Endothelial cell of umbilical vein (primary cell): ENCODE measurements at regions not wholly inside any gene's neighbourhood (a gene's known extent, or its start where the extent isn't known, plus 50 kb on each side); places are given as distances from the start of the nearest gene placed in this dataset.

Experiments used
- BruUV-seq: library from RNA; stranded (reverse); fragments of 400-500 nt; replicated peaks from 2 replicates; lab custom pipeline; 2021; lab: Mats Ljungman, UMichigan
- CTCF ChIA-PET: fragments of 300-600, 350-600 bp; sonication (Branson Sonifier 250); formaldehyde crosslinking; loops from one replicate; lab custom pipeline; 2021; ENCODE audit warnings: antibody characterized with exemption, inconsistent platforms; lab: Charles Lee
- POLR2A ChIA-PET: fragments of 300-600, 350-600 bp; sonication (Branson Sonifier 250); formaldehyde crosslinking; loops from one replicate; lab custom pipeline; 2021; ENCODE audit warnings: antibody characterized with exemption, inconsistent platforms; lab: Charles Lee
- DNase-seq: peaks from one replicate; pipeline ENCODE4 v3.0.0-alpha.2; 2011; ENCODE audit warnings: low read depth, low spot score
- FAIRE-seq: peaks from 2 replicates; lab custom pipeline; 2011; peaks lifted over from hg19 to GRCh38; lab: Jason Lieb, UNC
- H2AFZ ChIP-seq: 2 replicates; pipeline ENCODE4 v1.6.0; 2012; ENCODE audit warnings: low read depth, low read length, control low read depth, inconsistent platforms
- H3K27ac ChIP-seq: 2 replicates; pipeline ENCODE4 v1.5.1; 2011; ENCODE audit warnings: low read depth, mild to moderate bottlenecking, control low read depth, low read length, moderate library complexity; ENCODE audit not compliant: insufficient read depth
- H3K27me3 ChIP-seq, 2 experiments: 2 replicates each; pipeline versions ENCODE4 v1.6.0 to v1.6.1; 2011; ENCODE audit warnings: low read length in 2 of 2, mixed read lengths in 1 of 2; ENCODE audit not compliant: control insufficient read depth in 2 of 2, insufficient read depth in 2 of 2
- H3K36me3 ChIP-seq, 2 experiments: 2 replicates in 1 of 2; 3 replicates in 1 of 2; pipeline ENCODE4 v1.5.1; 2011; ENCODE audit warnings: low read length in 2 of 2, mild to moderate bottlenecking in 1 of 2, moderate library complexity in 1 of 2; ENCODE audit not compliant: control insufficient read depth in 2 of 2, insufficient read depth in 2 of 2; ENCODE audit errors: extremely low read depth in 1 of 2
- H3K4me1 ChIP-seq: 3 replicates; pipeline ENCODE4 v1.5.1; 2011; ENCODE audit warnings: mild to moderate bottlenecking, low read length; ENCODE audit not compliant: control insufficient read depth, insufficient read depth; ENCODE audit errors: extremely low read depth
- H3K4me2 ChIP-seq: 2 replicates; pipeline ENCODE4 v1.6.1; 2011; ENCODE audit warnings: low read length, control low read depth, mixed read lengths; ENCODE audit not compliant: insufficient read depth
- H3K4me3 ChIP-seq, 3 experiments: fragments of 200-600 bp in 1 of 3; sonication (generic), shearing (Covaris generic) in 1 of 3; replicated peaks in 1 of 3; 2 replicates each; pipeline ENCODE4 v1.5.1; 2011 to 2016; ENCODE audit warnings: control low read depth in 3 of 3, low read length in 3 of 3, mild to moderate bottlenecking in 2 of 3, inconsistent platforms in 1 of 3, low read depth in 1 of 3, moderate library complexity in 1 of 3; ENCODE audit not compliant: insufficient read depth in 1 of 3
- H3K79me2 ChIP-seq: 2 replicates; pipeline ENCODE4 v1.6.0; 2012; ENCODE audit warnings: low read length, inconsistent platforms; ENCODE audit not compliant: control insufficient read depth, insufficient read depth
- H3K9ac ChIP-seq: replicated peaks from 2 replicates; pipeline ENCODE3; 2011; ENCODE audit warnings: low read length, control low read depth; ENCODE audit not compliant: insufficient read depth; ENCODE audit errors: extremely low read depth
- H3K9me1 ChIP-seq: replicated peaks from 3 replicates; pipeline ENCODE4 v1.6.0; 2011; ENCODE audit warnings: mild to moderate bottlenecking, low read length; ENCODE audit not compliant: control insufficient read depth, insufficient read depth; ENCODE audit errors: extremely low read depth
- H3K9me3 ChIP-seq: replicated peaks from 2 replicates; pipeline ENCODE4 v1.5.1; 2012; ENCODE audit warnings: low read length, inconsistent platforms; ENCODE audit not compliant: control insufficient read depth, insufficient read depth
- H4K20me1 ChIP-seq: replicated peaks from 2 replicates; pipeline ENCODE3; 2011; ENCODE audit warnings: mild to moderate bottlenecking, low read length; ENCODE audit not compliant: control insufficient read depth, insufficient read depth; ENCODE audit errors: extremely low read depth
- EZH2 ChIP-seq: IDR thresholded peaks from 2 replicates; pipeline ENCODE4 v1.6.1; 2012; ENCODE audit warnings: borderline replicate concordance, low read depth, mild to moderate bottlenecking, moderate library complexity, low read length, inconsistent platforms; ENCODE audit not compliant: severe bottlenecking
- FOS ChIP-seq: IDR thresholded peaks from 2 replicates; pipeline ENCODE4 v1.6.1; 2011; ENCODE audit warnings: mild to moderate bottlenecking, low read length, moderate library complexity, borderline replicate concordance; ENCODE audit not compliant: insufficient read depth
- GATA2 ChIP-seq: IDR thresholded peaks from 2 replicates; pipeline ENCODE4 v1.7.0; 2011; ENCODE audit warnings: low read depth, mild to moderate bottlenecking, moderate library complexity, mixed read lengths, low read length; ENCODE audit not compliant: insufficient read length, insufficient read depth
- JUN ChIP-seq: IDR thresholded peaks from 2 replicates; pipeline ENCODE4 v1.6.1; 2011; ENCODE audit warnings: borderline replicate concordance, low read depth; ENCODE audit not compliant: insufficient read length, insufficient read depth
- MYC ChIP-seq: IDR thresholded peaks from one replicate; pipeline ENCODE4 v1.6.1; 2011; ENCODE audit warnings: mild to moderate bottlenecking, low read depth, low read length
- POLR2A ChIP-seq: IDR thresholded peaks from 2 replicates; pipeline ENCODE4 v1.6.1; 2012; ENCODE audit warnings: low read depth, mild to moderate bottlenecking, control low read depth, low read length
- POLR2AphosphoS5 ChIP-seq: IDR thresholded peaks from 2 replicates; pipeline ENCODE4 v1.6.1; 2012; ENCODE audit warnings: low read depth, mild to moderate bottlenecking, control low read depth, low read length, moderate library complexity; ENCODE audit not compliant: insufficient read depth
- dilution Hi-C: fragments of 300-500 bp; cut with MboI; formaldehyde crosslinking; loops from one replicate; pipeline ENCODE4 v1.15.0; 2019; ENCODE audit warnings: low sequenced_read_pairs; ENCODE audit not compliant: extremely low pct_ligation_motif_present
- intact Hi-C: fragments of 100-400 bp; cut with micrococcal nuclease; formaldehyde crosslinking; loops from one replicate; pipeline ENCODE4 v1.10.0; 2022
- TF ChIP-seq, protein P1 (sequence below): IDR thresholded peaks from 2 replicates; pipeline ENCODE4 v1.6.1; 2011; ENCODE audit not compliant: insufficient read depth, insufficient read length
- TF ChIP-seq, protein P2 (sequence below), 2 donors: IDR thresholded peaks; 1 replicate in 1 of 2; 2 replicates in 1 of 2; pipeline ENCODE4 v1.5.1; 2011; ENCODE audit warnings: low read length in 2 of 2, mild to moderate bottlenecking in 2 of 2, moderate library complexity in 2 of 2, control low read depth in 1 of 2, inconsistent platforms in 1 of 2, low read depth in 1 of 2; ENCODE audit not compliant: insufficient read depth in 1 of 2; ENCODE audit errors: extremely low read depth in 1 of 2

DNA sequence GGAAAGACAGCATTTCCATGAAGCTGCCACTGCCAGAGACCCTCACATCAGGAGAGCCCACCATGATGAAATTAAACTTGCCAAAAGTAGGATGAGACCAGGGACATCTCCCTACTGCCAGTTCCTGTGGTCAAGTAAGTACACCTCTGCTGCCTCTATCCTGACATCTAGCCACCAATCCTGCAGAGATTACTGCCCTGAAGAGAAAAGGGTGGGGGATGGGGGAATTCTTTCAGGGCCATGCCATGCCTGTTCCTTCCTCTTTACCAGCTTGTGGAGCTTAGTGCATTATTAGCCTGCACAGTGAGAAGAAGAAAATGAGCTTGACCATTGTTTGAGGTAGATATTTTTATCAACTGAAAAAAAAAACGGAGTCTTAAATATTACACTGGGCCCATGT lies 397.2 kb upstream of the CDH2 start:
- FAIRE-seq (no peak), DNase-seq (no peak)
- Histone ChIP-seq H2AFZ (no peak overlapping the region), H3K9ac (no peak overlapping the region), H3K36me3 (no peaks in the 10 kb centered on the region), H3K9me1 (no peaks in the 10 kb centered on the region), H3K27ac (no peak overlapping the region), H3K4me2 (no peak overlapping the region), H3K79me2 (no peaks in the 10 kb centered on the region), H3K4me3 (no peak overlapping the region), H3K27me3 (no peaks in the 10 kb centered on the region), H3K4me1 (no peaks in the 10 kb centered on the region), H4K20me1 (no peaks in the 10 kb centered on the region), H3K9me3 (no peaks in the 10 kb centered on the region)
- POLR2A ChIA-PET: no interaction called here
- CTCF ChIA-PET: interaction anchor here (1.4 kb wide), 1 partner anchor 8 kb away, joined by 3 read pairs; no protein-coding TSS in a partner anchor
- TF ChIP-seq POLR2AphosphoS5 (no peak), JUN (no peak), EZH2 (no peak), GATA2 (no peak), POLR2A (no peak), MYC (no peak), FOS (no peak)
- TF ChIP-seq, protein P1, sequence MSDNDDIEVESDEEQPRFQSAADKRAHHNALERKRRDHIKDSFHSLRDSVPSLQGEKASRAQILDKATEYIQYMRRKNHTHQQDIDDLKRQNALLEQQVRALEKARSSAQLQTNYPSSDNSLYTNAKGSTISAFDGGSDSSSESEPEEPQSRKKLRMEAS: no peak
- TF ChIP-seq, protein P2, sequence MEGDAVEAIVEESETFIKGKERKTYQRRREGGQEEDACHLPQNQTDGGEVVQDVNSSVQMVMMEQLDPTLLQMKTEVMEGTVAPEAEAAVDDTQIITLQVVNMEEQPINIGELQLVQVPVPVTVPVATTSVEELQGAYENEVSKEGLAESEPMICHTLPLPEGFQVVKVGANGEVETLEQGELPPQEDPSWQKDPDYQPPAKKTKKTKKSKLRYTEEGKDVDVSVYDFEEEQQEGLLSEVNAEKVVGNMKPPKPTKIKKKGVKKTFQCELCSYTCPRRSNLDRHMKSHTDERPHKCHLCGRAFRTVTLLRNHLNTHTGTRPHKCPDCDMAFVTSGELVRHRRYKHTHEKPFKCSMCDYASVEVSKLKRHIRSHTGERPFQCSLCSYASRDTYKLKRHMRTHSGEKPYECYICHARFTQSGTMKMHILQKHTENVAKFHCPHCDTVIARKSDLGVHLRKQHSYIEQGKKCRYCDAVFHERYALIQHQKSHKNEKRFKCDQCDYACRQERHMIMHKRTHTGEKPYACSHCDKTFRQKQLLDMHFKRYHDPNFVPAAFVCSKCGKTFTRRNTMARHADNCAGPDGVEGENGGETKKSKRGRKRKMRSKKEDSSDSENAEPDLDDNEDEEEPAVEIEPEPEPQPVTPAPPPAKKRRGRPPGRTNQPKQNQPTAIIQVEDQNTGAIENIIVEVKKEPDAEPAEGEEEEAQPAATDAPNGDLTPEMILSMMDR (IDR thresholded peaks at IDR 0.05; ENCODE audit: extremely low read depth in 1 of 2, insufficient read depth in 1 of 2, low read depth in 1 of 2, low read length in 2 of 2): no peak
- no TSS peak for BruUV-seq
- dilution Hi-C loops (no loop called here), intact Hi-C loops (no loop called here)
